Activated CD4-positive, alpha-beta memory T cell treated with anti-CD3 and anti-CD28 coated beads, Interleukin-2, amount 10 ng/mL, durations not matched to agents 7 days and 5 days (primary cell): ENCODE measurements at regions not wholly inside any gene's neighbourhood (a gene's known extent, or its start where the extent isn't known, plus 50 kb on each side); places are given as distances from the start of the nearest gene placed in this dataset.

Experiments used
- CTCF ChIA-PET: fragments of 350-600 bp; sonication (Branson Sonifier 250); formaldehyde crosslinking; loops from one replicate; lab custom pipeline; 2021; ENCODE audit warnings: antibody characterized with exemption, inconsistent platforms; lab: Charles Lee
- POLR2A ChIA-PET: fragments of 350-600 bp; sonication (Branson Sonifier 250); formaldehyde crosslinking; loops from one replicate; lab custom pipeline; 2021; ENCODE audit warnings: antibody characterized with exemption; lab: Charles Lee
- DNase-seq: peaks from one replicate; pipeline ENCODE4 v3.0.0-alpha.2; 2020
- H3K27ac Mint-ChIP-seq: one replicate; pipeline ENCODE4 v1.8.0; 2021; ENCODE audit warnings: mild to moderate bottlenecking, mixed read lengths
- H3K27me3 Mint-ChIP-seq: one replicate; pipeline ENCODE4 v1.8.0; 2021; ENCODE audit warnings: mixed read lengths
- H3K36me3 Mint-ChIP-seq: one replicate; pipeline ENCODE4 v1.8.0; 2021; ENCODE audit warnings: low read depth, mixed read lengths
- H3K4me1 Mint-ChIP-seq: one replicate; pipeline ENCODE4 v1.8.0; 2021; ENCODE audit warnings: mixed read lengths
- H3K4me3 Mint-ChIP-seq: one replicate; pipeline ENCODE4 v1.8.0; 2021; ENCODE audit warnings: mild to moderate bottlenecking, mixed read lengths
- H3K9me3 Mint-ChIP-seq: one replicate; pipeline ENCODE4 v1.8.0; 2021; ENCODE audit warnings: mixed read lengths

GRCh38 chr13:65836066-65836465, 1394.1 kb downstream of the PCDH9 start:
- no peak for DNase-seq
- H3K4me1 Mint-ChIP-seq, result no peaks in the 10 kb centered on the region
- H3K4me3 Mint-ChIP-seq, result no peak overlapping the region
- no peaks in the 10 kb centered on the region for H3K36me3 Mint-ChIP-seq
- H3K27ac Mint-ChIP-seq, result no peak overlapping the region
- no peaks in the 10 kb centered on the region for H3K27me3 Mint-ChIP-seq
- peaks cover 2% of the 10 kb centered on the region for H3K9me3 Mint-ChIP-seq
- ChIA-PET POLR2A (no interaction called here), CTCF (no interaction called here)

GRCh38 chr13:65834897-65835296, 1395.2 kb downstream of the PCDH9 start:
- no peaks in the 10 kb centered on the region for H3K4me1 Mint-ChIP-seq
- no peak overlapping the region for H3K27ac Mint-ChIP-seq
- ChIA-PET CTCF (no interaction called here), POLR2A (no interaction called here)
- no peak overlapping the region for H3K4me3 Mint-ChIP-seq
- DNase-seq, result no peak
- peaks cover 4% of the 10 kb centered on the region for H3K9me3 Mint-ChIP-seq
- no peaks in the 10 kb centered on the region for H3K27me3 Mint-ChIP-seq
- no peaks in the 10 kb centered on the region for H3K36me3 Mint-ChIP-seq

- Mint-ChIP-seq H3K27ac (no peak overlapping the region), H3K9me3 (peaks cover 7% of the 10 kb centered on the region), H3K27me3 (no peaks in the 10 kb centered on the region), H3K4me3 (no peak overlapping the region), H3K4me1 (no peaks in the 10 kb centered on the region), H3K36me3 (no peaks in the 10 kb centered on the region)
- ChIA-PET CTCF (no interaction called here), POLR2A (no interaction called here)
- no peak for DNase-seq
Observed at GRCh38 chr13:65830411-65831205, 1399.5 kb downstream of the PCDH9 start.

- no peaks in the 10 kb centered on the region for H3K27me3 Mint-ChIP-seq
- no peak overlapping the region for H3K27ac Mint-ChIP-seq
- H3K4me3 Mint-ChIP-seq, result no peak overlapping the region
- DNase-seq, result no peak
- ChIA-PET POLR2A (no interaction called here), CTCF (no interaction called here)
- H3K36me3 Mint-ChIP-seq, result no peaks in the 10 kb centered on the region
- H3K4me1 Mint-ChIP-seq, result no peaks in the 10 kb centered on the region
- H3K9me3 Mint-ChIP-seq, result peaks cover 7% of the 10 kb centered on the region
Observed at GRCh38 chr13:65829241-65830008, 1400.7 kb downstream of the PCDH9 start.

GRCh38 chr13:65826657-65827056, 1403.5 kb downstream of the PCDH9 start:
- DNase-seq, result no peak
- Mint-ChIP-seq H3K27ac (no peak overlapping the region), H3K9me3 (peaks cover 7% of the 10 kb centered on the region), H3K4me3 (no peak overlapping the region), H3K36me3 (no peaks in the 10 kb centered on the region), H3K27me3 (no peaks in the 10 kb centered on the region), H3K4me1 (no peaks in the 10 kb centered on the region)
- CTCF ChIA-PET, result no interaction called here
- POLR2A ChIA-PET, result no interaction called here

- no peaks in the 10 kb centered on the region for H3K4me1 Mint-ChIP-seq
- H3K27me3 Mint-ChIP-seq, result no peaks in the 10 kb centered on the region
- H3K9me3 Mint-ChIP-seq, result peaks cover 3% of the 10 kb centered on the region
- POLR2A ChIA-PET, result no interaction called here
- DNase-seq, result no peak
- H3K36me3 Mint-ChIP-seq, result no peaks in the 10 kb centered on the region
- no peak overlapping the region for H3K4me3 Mint-ChIP-seq
- CTCF ChIA-PET, result no interaction called here
- H3K27ac Mint-ChIP-seq, result no peak overlapping the region
Observed at GRCh38 chr13:65825039-65825438, 1405.1 kb downstream of the PCDH9 start.

GRCh38 chr13:65808061-65808460, 1422.1 kb downstream of the PCDH9 start:
- H3K4me1 Mint-ChIP-seq, result no peaks in the 10 kb centered on the region
- H3K27ac Mint-ChIP-seq, result no peak overlapping the region
- no peaks in the 10 kb centered on the region for H3K36me3 Mint-ChIP-seq
- no peak overlapping the region for H3K4me3 Mint-ChIP-seq
- no peak for DNase-seq
- CTCF ChIA-PET, result no interaction called here
- H3K9me3 Mint-ChIP-seq, result peaks cover 5% of the 10 kb centered on the region
- POLR2A ChIA-PET, result no interaction called here
- no peaks in the 10 kb centered on the region for H3K27me3 Mint-ChIP-seq

- Mint-ChIP-seq H3K9me3 (peaks cover 5% of the 10 kb centered on the region), H3K27ac (no peak overlapping the region), H3K4me1 (no peaks in the 10 kb centered on the region), H3K4me3 (no peak overlapping the region), H3K36me3 (no peaks in the 10 kb centered on the region), H3K27me3 (no peaks in the 10 kb centered on the region)
- DNase-seq, result no peak
- POLR2A ChIA-PET, result no interaction called here
- CTCF ChIA-PET, result no interaction called here
Observed at GRCh38 chr13:65803530-65804392, 1426.4 kb downstream of the PCDH9 start.

- Mint-ChIP-seq H3K4me1 (no peaks in the 10 kb centered on the region), H3K27ac (no peak overlapping the region), H3K9me3 (peaks cover 7% of the 10 kb centered on the region), H3K27me3 (no peaks in the 10 kb centered on the region), H3K4me3 (no peak overlapping the region), H3K36me3 (no peaks in the 10 kb centered on the region)
- CTCF ChIA-PET, result no interaction called here
- no peak for DNase-seq
- POLR2A ChIA-PET, result no interaction called here
Observed at GRCh38 chr13:65789815-65790214, 1440.3 kb downstream of the PCDH9 start.

GRCh38 chr13:65787082-65787481, 1443.1 kb downstream of the PCDH9 start:
- Mint-ChIP-seq H3K36me3 (no peaks in the 10 kb centered on the region), H3K27me3 (no peaks in the 10 kb centered on the region), H3K4me1 (no peaks in the 10 kb centered on the region), H3K9me3 (peaks cover 9% of the 10 kb centered on the region), H3K27ac (no peak overlapping the region), H3K4me3 (no peak overlapping the region)
- ChIA-PET CTCF (no interaction called here), POLR2A (no interaction called here)
- DNase-seq, result no peak

- no peak overlapping the region for H3K27ac Mint-ChIP-seq
- H3K4me3 Mint-ChIP-seq, result no peak overlapping the region
- no peaks in the 10 kb centered on the region for H3K27me3 Mint-ChIP-seq
- no peaks in the 10 kb centered on the region for H3K4me1 Mint-ChIP-seq
- H3K9me3 Mint-ChIP-seq, result peaks cover 13% of the 10 kb centered on the region
- ChIA-PET POLR2A (no interaction called here), CTCF (no interaction called here)
- no peak for DNase-seq
- H3K36me3 Mint-ChIP-seq, result no peaks in the 10 kb centered on the region
Observed at GRCh38 chr13:65784088-65784816, 1445.9 kb downstream of the PCDH9 start.

- Mint-ChIP-seq H3K9me3 (peaks cover 15% of the 10 kb centered on the region), H3K27ac (no peak overlapping the region), H3K4me1 (no peaks in the 10 kb centered on the region), H3K36me3 (no peaks in the 10 kb centered on the region), H3K4me3 (no peak overlapping the region), H3K27me3 (no peaks in the 10 kb centered on the region)
- no peak for DNase-seq
- ChIA-PET POLR2A (no interaction called here), CTCF (no interaction called here)
Observed at GRCh38 chr13:65783383-65783782, 1446.8 kb downstream of the PCDH9 start.
